Type B pancreatic cell (in vitro differentiated cells): ENCODE measurements at regions not wholly inside any gene's neighbourhood (a gene's known extent, or its start where the extent isn't known, plus 50 kb on each side); places are given as distances from the start of the nearest gene placed in this dataset.

Source experiments
- DNase-seq: peaks from one replicate; pipeline ENCODE4 v3.0.0; 2021; ENCODE audit warnings: mixed read lengths; ENCODE audit not compliant: unreplicated experiment; ENCODE audit errors: extremely low spot score
- H3K27ac Mint-ChIP-seq: 2 replicates; pipeline ENCODE4 v1.8.0; 2021; ENCODE audit warnings: mild to moderate bottlenecking, mixed read lengths
- H3K27me3 Mint-ChIP-seq: 2 replicates; pipeline ENCODE4 v1.8.0; 2021; ENCODE audit warnings: mixed read lengths
- H3K36me3 Mint-ChIP-seq: 2 replicates; pipeline ENCODE4 v1.8.0; 2021; ENCODE audit warnings: mixed read lengths
- H3K4me1 Mint-ChIP-seq: one replicate; pipeline ENCODE4 v1.8.0; 2021; ENCODE audit warnings: mixed read lengths; ENCODE audit not compliant: unreplicated experiment
- H3K4me3 Mint-ChIP-seq: 2 replicates; pipeline ENCODE4 v1.8.0; 2021; ENCODE audit warnings: mild to moderate bottlenecking, mixed read lengths
- H3K9me3 Mint-ChIP-seq: 2 replicates; pipeline ENCODE4 v1.8.0; 2021; ENCODE audit warnings: mixed read lengths
- CTCF ChIP-seq: fragments of 200-600 bp; sonication (generic); conservative IDR thresholded peaks from 2 replicates; pipeline ENCODE4 v1.5.0; 2021; ENCODE audit warnings: antibody characterized with exemption, mild to moderate bottlenecking

- no peak for DNase-seq
- H3K9me3 Mint-ChIP-seq: peaks cover 5% of the 10 kb centered on the region
- no peak overlapping the region for H3K4me3 Mint-ChIP-seq
- H3K27me3 Mint-ChIP-seq: peaks cover 8% of the 10 kb centered on the region
- no peak overlapping the region for H3K27ac Mint-ChIP-seq
- H3K4me1 Mint-ChIP-seq: no peaks in the 10 kb centered on the region
- H3K36me3 Mint-ChIP-seq: no peaks in the 10 kb centered on the region
- no peak for TF ChIP-seq CTCF
These were observed 343.0 kb upstream of the CPEB2 start for GRCh38 chr4:14659286-14659685.

- Mint-ChIP-seq H3K27ac (no peak overlapping the region), H3K4me3 (no peak overlapping the region), H3K9me3 (no peaks in the 10 kb centered on the region), H3K4me1 (peaks cover 9% of the 10 kb centered on the region), H3K27me3 (peaks cover 3% of the 10 kb centered on the region), H3K36me3 (no peaks in the 10 kb centered on the region)
- DNase-seq: no peak
- TF ChIP-seq CTCF: no peak
These were observed 334.6 kb upstream of the CPEB2 start for GRCh38 chr4:14667624-14668151.

GRCh38 chr4:14668296-14668695 lies 334.0 kb upstream of the CPEB2 start:
- no peak for DNase-seq
- Mint-ChIP-seq H3K27ac (no peak overlapping the region), H3K36me3 (no peaks in the 10 kb centered on the region), H3K4me3 (no peak overlapping the region), H3K9me3 (no peaks in the 10 kb centered on the region), H3K4me1 (peaks cover 9% of the 10 kb centered on the region), H3K27me3 (peaks cover 7% of the 10 kb centered on the region)
- no peak for TF ChIP-seq CTCF

DNA sequence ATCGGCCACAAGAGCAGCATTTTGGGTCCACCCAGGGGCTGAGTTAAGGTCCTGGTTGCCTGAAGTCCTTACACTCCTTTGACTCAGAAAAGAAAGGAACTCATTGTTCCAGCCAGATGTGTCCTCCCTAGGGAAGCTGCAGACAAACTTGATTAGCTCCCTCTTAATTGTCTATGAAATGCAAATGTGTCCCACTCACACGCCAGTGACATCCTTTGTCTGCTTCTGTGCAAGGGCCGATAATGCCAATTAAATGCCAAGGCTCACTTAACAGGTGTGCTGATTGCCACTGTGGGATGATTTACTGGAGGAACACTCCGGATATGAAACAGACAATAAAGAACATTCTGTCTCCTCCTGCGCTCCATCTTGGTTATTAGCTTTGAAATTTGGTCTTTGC lies 332.9 kb upstream of the CPEB2 start:
- no peak for TF ChIP-seq CTCF
- Mint-ChIP-seq H3K36me3 (no peaks in the 10 kb centered on the region), H3K27ac (no peak overlapping the region), H3K4me3 (no peak overlapping the region), H3K4me1 (peaks cover 9% of the 10 kb centered on the region), H3K9me3 (no peaks in the 10 kb centered on the region), H3K27me3 (peaks cover 12% of the 10 kb centered on the region)
- no peak for DNase-seq

DNA sequence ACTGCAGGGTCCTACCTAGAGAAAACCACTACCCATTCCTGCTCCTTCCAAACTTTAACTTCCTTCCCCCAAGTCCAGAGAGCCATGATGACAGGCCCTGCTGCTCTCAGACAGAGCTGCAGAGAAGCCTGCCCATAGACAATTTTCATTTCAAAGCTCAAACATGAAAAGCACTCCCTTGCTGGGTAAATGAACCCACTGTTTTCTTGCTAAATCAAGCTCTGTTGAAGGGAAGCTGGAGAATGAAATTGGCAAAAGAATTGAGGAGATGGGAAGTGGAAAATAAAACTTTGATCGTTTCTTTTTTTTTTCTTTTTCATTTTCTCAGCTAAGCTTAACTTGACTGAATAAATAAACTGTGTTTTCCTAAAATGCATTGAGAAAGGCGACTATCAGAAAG lies 331.1 kb upstream of the CPEB2 start:
- peaks cover 9% of the 10 kb centered on the region for H3K4me1 Mint-ChIP-seq
- TF ChIP-seq CTCF: no peak

More for the DNA sequence above, 331.1 kb upstream of the CPEB2 start:
- H3K4me3 Mint-ChIP-seq: no peak overlapping the region
- no peaks in the 10 kb centered on the region for H3K36me3 Mint-ChIP-seq
- peaks cover 9% of the 10 kb centered on the region for H3K27me3 Mint-ChIP-seq
- H3K9me3 Mint-ChIP-seq: no peaks in the 10 kb centered on the region
- H3K27ac Mint-ChIP-seq: no peak overlapping the region
- DNase-seq: no peak
